ENCODE measurements at regions not wholly inside any gene's neighbourhood (a gene's known extent, or its start where the extent isn't known, plus 50 kb on each side); places are given as distances from the start of the nearest gene placed in this dataset.
"Not testable (repeated sequence)": the region's sequence is repeated elsewhere in the genome, so short reads cannot be mapped to it uniquely, and the experiment has no call there.

DNA sequence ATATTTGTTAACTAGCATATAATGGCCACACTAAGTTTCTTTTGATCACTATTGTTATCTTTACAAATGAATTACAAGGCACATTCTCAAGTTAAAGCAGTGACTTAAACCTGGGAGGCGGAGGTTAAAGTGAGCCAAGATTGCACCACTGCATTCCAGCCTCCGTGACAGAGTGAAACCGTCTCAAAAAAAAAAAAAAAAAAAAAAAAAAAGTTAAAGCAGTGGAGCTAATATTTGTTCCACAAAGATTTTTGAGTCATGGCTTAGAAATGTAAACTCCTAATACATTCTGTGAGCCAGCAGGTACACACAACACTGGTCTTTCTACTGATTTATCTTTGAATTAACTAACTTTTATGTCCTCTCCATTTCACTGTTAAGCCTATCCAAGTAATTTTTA, 221.7 kb upstream of the HTR1E start:
- DNase-seq = no peak

DNA sequence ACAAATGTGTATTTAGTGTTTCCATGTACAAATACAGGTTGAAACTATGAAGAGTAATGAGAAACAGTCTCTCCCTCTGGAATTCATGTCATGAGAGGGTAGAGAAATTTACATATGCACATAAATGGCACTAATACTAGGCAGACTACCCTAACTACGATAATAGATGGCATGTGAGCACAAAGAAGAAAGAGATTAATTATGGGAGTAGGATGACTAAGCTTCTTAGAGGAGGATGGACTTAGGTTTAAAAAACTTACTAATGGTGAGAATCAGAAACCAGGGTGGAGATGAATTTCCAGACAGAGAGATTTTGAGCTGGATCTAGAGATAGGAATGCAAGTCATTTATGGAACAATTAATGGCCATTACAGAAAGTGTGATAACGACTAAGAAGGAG, 225.3 kb upstream of the HTR1E start:
- Histone ChIP-seq H3K27me3 (ENCODE audit: insufficient read depth, low read depth, severe bottlenecking) (peaks cover 15% of the 10 kb centered on the region), H3K9me3 (ENCODE audit: severe bottlenecking) (no peaks in the 10 kb centered on the region), H3K27ac (no peak overlapping the region), H3K36me3 (no peaks in the 10 kb centered on the region), H3K4me3 (ENCODE audit: low read depth, low read length) (no peak overlapping the region)
- TF ChIP-seq, protein P1, sequence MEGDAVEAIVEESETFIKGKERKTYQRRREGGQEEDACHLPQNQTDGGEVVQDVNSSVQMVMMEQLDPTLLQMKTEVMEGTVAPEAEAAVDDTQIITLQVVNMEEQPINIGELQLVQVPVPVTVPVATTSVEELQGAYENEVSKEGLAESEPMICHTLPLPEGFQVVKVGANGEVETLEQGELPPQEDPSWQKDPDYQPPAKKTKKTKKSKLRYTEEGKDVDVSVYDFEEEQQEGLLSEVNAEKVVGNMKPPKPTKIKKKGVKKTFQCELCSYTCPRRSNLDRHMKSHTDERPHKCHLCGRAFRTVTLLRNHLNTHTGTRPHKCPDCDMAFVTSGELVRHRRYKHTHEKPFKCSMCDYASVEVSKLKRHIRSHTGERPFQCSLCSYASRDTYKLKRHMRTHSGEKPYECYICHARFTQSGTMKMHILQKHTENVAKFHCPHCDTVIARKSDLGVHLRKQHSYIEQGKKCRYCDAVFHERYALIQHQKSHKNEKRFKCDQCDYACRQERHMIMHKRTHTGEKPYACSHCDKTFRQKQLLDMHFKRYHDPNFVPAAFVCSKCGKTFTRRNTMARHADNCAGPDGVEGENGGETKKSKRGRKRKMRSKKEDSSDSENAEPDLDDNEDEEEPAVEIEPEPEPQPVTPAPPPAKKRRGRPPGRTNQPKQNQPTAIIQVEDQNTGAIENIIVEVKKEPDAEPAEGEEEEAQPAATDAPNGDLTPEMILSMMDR (IDR thresholded peaks at IDR 0.05; ENCODE audit: low read depth, low read length) = no peak
- no peak for DNase-seq

More for the DNA sequence above, 221.7 kb upstream of the HTR1E start:
- Histone ChIP-seq H3K4me3 (ENCODE audit: low read depth, low read length) (no peak overlapping the region), H3K9me3 (ENCODE audit: severe bottlenecking) (no peaks in the 10 kb centered on the region), H3K27ac (no peak overlapping the region), H3K36me3 (no peaks in the 10 kb centered on the region), H3K27me3 (ENCODE audit: insufficient read depth, low read depth, severe bottlenecking) (peaks cover 25% of the 10 kb centered on the region)
- TF ChIP-seq, protein P1 (IDR thresholded peaks at IDR 0.05; ENCODE audit: low read depth, low read length) = no peak

DNA sequence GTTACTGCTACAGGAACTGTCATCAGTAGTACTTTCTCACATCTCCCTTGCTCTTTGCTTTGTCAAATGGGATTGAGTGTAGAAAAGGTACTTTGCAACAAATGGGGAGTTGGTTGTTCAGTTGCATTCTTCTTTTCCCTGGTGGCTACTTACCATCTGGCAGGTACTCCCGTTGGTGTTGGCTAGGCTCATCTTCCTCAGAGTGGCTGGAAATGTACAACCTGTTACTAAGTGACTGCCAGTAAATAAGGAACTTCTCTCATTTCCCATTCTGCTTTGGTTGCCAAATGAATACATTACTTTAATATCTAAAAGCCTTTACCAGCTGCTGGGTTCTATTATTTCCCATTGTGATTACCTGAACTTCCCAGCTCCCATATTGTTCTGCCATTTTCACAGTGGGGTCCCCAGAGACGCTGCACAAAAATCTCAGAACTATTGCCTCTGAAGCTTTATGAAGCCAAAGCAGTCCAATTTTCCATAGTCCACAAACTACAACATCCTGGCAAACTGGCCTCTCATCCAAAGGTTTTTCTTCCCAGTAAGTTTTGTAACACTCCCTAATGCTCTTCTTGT, 229.7 kb upstream of the HTR1E start:
- Histone ChIP-seq H3K9me3 (ENCODE audit: severe bottlenecking) (no peaks in the 10 kb centered on the region), H3K27me3 (ENCODE audit: insufficient read depth, low read depth, severe bottlenecking) (peaks cover 3% of the 10 kb centered on the region), H3K4me3 (ENCODE audit: low read depth, low read length) (no peak overlapping the region), H3K27ac (no peak overlapping the region), H3K36me3 (no peaks in the 10 kb centered on the region)
- DNase-seq = no peak
- TF ChIP-seq, protein P1 (IDR thresholded peaks at IDR 0.05; ENCODE audit: low read depth, low read length) = no peak

DNA sequence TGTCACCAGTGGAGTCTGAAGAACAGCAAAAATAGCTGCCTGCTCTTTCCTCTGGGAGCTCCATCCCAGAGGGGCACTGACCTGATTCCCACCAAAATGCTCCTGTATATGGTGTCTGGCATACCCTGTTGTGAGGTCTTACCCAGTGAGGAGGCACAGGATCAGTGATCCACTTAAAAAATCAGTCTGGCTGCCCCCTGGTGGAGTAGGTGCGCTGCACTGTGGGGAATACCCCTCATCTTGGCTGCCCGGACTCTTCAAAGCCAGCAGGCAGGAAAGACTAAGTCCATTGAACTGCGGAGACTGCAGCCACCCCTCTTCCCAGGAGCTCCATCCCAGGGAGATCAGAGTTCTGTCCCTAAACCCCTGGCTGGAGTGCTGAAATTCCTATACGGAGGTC, 230.9 kb upstream of the HTR1E start:
- Histone ChIP-seq H3K9me3 (ENCODE audit: severe bottlenecking) (no peaks in the 10 kb centered on the region), H3K27me3 (ENCODE audit: insufficient read depth, low read depth, severe bottlenecking) (peaks cover 3% of the 10 kb centered on the region), H3K27ac (no peak overlapping the region), H3K4me3 (ENCODE audit: low read depth, low read length) (no peak overlapping the region), H3K36me3 (no peaks in the 10 kb centered on the region)
- DNase-seq = peak; percentile 14
- TF ChIP-seq, protein P1 (IDR thresholded peaks at IDR 0.05; ENCODE audit: low read depth, low read length) = peak; percentile 32

DNA sequence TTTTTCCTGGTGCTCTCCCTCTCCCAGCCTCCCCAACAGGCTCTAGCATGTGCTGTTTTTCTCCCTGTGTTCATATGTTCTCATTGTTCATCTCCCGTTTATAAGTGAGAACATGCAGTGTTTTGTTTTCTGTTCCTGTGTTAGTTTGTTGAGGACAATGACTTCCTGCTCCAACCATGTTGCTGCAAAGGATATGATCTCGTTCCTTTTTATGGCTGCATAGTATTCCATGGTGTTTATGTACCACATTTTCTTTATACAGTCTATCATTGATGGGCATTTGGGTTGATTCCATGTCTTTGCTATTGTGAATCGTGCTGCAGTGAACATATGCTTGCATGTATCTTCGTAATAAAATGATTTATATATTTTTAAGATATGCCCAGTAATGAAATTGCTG, 236.1 kb upstream of the HTR1E start:
- H3K9me3 ChIP-seq (ENCODE audit: severe bottlenecking); H3K36me3 ChIP-seq; DNase-seq; H3K27ac ChIP-seq; H3K4me3 ChIP-seq (ENCODE audit: low read depth, low read length); H3K27me3 ChIP-seq (ENCODE audit: insufficient read depth, low read depth, severe bottlenecking): not testable (repeated sequence)

DNA sequence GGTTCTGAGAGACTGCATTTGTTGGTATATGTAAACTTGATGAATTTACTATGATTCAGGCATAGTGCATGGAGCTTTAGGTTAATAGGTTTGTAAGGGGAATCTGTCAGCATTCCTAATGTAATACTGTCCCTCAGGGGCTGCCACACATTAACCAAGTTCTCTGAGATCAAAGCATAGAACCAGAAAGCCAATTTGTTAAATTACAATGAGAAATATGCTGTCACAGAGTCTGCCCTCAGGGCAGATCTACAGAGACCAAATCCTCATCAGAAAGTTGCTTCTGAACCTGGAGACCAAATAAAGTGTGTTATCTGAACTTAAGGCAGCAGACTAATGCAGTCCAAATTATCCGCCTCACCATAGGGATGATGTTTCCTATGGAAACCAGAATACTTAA, 250.8 kb upstream of the HTR1E start:
- Histone ChIP-seq H3K9me3 (ENCODE audit: severe bottlenecking) (no peaks in the 10 kb centered on the region), H3K27me3 (ENCODE audit: insufficient read depth, low read depth, severe bottlenecking) (peaks cover 10% of the 10 kb centered on the region), H3K4me3 (ENCODE audit: low read depth, low read length) (no peak overlapping the region), H3K36me3 (no peaks in the 10 kb centered on the region), H3K27ac (no peak overlapping the region)
- TF ChIP-seq, protein P1 (IDR thresholded peaks at IDR 0.05; ENCODE audit: low read depth, low read length) = no peak
- DNase-seq = no peak

Measured in WERI-Rb-1 (cell line).